ENCODE measurements at regions not wholly inside any gene's neighbourhood (a gene's known extent, or its start where the extent isn't known, plus 50 kb on each side); places are given as distances from the start of the nearest gene placed in this dataset.

- TF ChIP-seq ZNF114 (CRISPR knock-in tag; IDR thresholded peaks at IDR 0.05), result no peak
- no peak for TF ChIP-seq ZNF462 (CRISPR knock-in tag; IDR thresholded peaks at IDR 0.05)
- TF ChIP-seq ETS1 (IDR thresholded peaks at IDR 0.05), result no peak
- TF ChIP-seq EZH2 (IDR thresholded peaks at IDR 0.05; ENCODE audit: low read depth, unreplicated experiment), result no peak
- TF ChIP-seq STAT1 (IDR thresholded peaks at IDR 0.05; ENCODE audit: unreplicated experiment), result no peak
- no peak for TF ChIP-seq CREB1 (CRISPR knock-in tag; IDR thresholded peaks at IDR 0.05; ENCODE audit: low read depth)
- TF ChIP-seq REST (IDR thresholded peaks at IDR 0.05; ENCODE audit: unreplicated experiment), result no peak
- TF ChIP-seq CTCF (conservative IDR thresholded peaks at IDR 0.05; ENCODE audit: low read depth in 2 of 2), result no peak
- no peak for TF ChIP-seq ZNF331 (CRISPR knock-in tag; IDR thresholded peaks at IDR 0.05; ENCODE audit: low read depth)
- TF ChIP-seq EZH2phosphoT487 (IDR thresholded peaks at IDR 0.05; ENCODE audit: unreplicated experiment), result no peak
- no peak overlapping the region for H3K27ac Mint-ChIP-seq
- DNase-seq (ENCODE audit: low spot score), result no peak
- Histone ChIP-seq H3K9me2 (ENCODE audit: insufficient read depth) (peaks cover 10% of the 10 kb centered on the region), H4K20me1 (replicated peaks; ENCODE audit: insufficient read depth) (no peaks in the 10 kb centered on the region), H3K79me2 (replicated peaks; ENCODE audit: insufficient read depth) (no peaks in the 10 kb centered on the region), H3K27ac (ENCODE audit: low read depth) (no peak overlapping the region), H3K4me1 (ENCODE audit: insufficient read depth) (no peaks in the 10 kb centered on the region), H3K36me3 (ENCODE audit: insufficient read depth) (no peaks in the 10 kb centered on the region), H3K4me3 (no peak overlapping the region), H3K4me2 (no peak overlapping the region), H3F3A (replicated peaks; ENCODE audit: low read depth) (no peaks in the 10 kb centered on the region), H3K27me3 (ENCODE audit: insufficient read depth) (no peaks in the 10 kb centered on the region), H2AFZ (no peak overlapping the region)
- ATAC-seq, result no peak
- H3K4me1 Mint-ChIP-seq, result peaks cover 5% of the 10 kb centered on the region; the same call in 2 of the 3 replicates
- no peaks in the 10 kb centered on the region for H3K36me3 Mint-ChIP-seq (ENCODE audit: low read depth)
- no peak overlapping the region; the same call in 2 of the 3 replicates for H3K4me3 Mint-ChIP-seq
- peaks cover 5% of the 10 kb centered on the region for H3K27me3 Mint-ChIP-seq (ENCODE audit: insufficient read depth, low read depth, poor library complexity)
- no peaks in the 10 kb centered on the region; the same call in 1 of the 3 replicates for H3K9me3 Mint-ChIP-seq
These were observed 110.3 kb upstream of the PTCH1 start for GRCh38 chr9:95626885-95627558.

Measured in GM23338 (cell line).